Neural cell (in vitro differentiated cells): ENCODE measurements at regions not wholly inside any gene's neighbourhood (a gene's known extent, or its start where the extent isn't known, plus 50 kb on each side); places are given as distances from the start of the nearest gene placed in this dataset.

ENCODE experiments used
- EP300 ChIP-seq: fragments of 450-650 bp; conservative IDR thresholded peaks from 2 replicates; pipeline ENCODE4 v1.6.1; 2014; ENCODE audit warnings: antibody characterized with exemption, mild to moderate bottlenecking, moderate library complexity; ENCODE audit not compliant: poor library complexity, severe bottlenecking
- EZH2 ChIP-seq: fragments of 200-600, 300-800 bp; shearing (Covaris generic), sonication (generic); IDR thresholded peaks from 2 replicates; pipeline ENCODE4 v1.6.1; 2014; ENCODE audit warnings: antibody characterized with exemption, low read length, borderline replicate concordance, mild to moderate bottlenecking; ENCODE audit not compliant: insufficient read depth, poor library complexity, severe bottlenecking
- POLR2AphosphoS5 ChIP-seq: IDR thresholded peaks from 2 replicates; pipeline ENCODE4 v1.6.1; 2012
- TF ChIP-seq, protein P1 (sequence below): IDR thresholded peaks from 2 replicates; pipeline ENCODE4 v1.6.1; 2012; ENCODE audit warnings: borderline replicate concordance
- TF ChIP-seq, protein P2 (sequence below): fragments of 450-650 bp; IDR thresholded peaks from 2 replicates; pipeline ENCODE4 v1.5.1; 2014; ENCODE audit warnings: antibody characterized with exemption, mild to moderate bottlenecking, moderate library complexity; ENCODE audit not compliant: poor library complexity, severe bottlenecking

DNA sequence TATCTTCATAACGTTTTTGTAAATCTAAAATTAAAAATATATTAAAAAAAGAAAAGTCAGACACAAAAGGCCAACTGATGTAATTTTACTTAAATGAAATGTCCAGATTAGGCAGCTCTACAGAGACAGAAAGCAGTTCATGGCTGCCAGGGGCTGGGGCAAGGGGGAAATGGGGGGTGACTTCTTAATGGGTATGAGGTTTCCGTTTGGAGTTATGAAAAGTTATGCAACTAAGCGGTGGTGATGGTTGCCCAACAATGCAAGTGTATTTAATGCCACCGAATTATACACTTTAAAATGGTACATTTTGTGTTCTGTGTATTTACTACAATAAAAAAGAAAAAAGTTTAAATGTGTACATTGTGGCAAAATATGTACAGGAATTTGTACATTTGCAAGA lies 70.2 kb upstream of the TEX51 start:
- TF ChIP-seq, protein P1, sequence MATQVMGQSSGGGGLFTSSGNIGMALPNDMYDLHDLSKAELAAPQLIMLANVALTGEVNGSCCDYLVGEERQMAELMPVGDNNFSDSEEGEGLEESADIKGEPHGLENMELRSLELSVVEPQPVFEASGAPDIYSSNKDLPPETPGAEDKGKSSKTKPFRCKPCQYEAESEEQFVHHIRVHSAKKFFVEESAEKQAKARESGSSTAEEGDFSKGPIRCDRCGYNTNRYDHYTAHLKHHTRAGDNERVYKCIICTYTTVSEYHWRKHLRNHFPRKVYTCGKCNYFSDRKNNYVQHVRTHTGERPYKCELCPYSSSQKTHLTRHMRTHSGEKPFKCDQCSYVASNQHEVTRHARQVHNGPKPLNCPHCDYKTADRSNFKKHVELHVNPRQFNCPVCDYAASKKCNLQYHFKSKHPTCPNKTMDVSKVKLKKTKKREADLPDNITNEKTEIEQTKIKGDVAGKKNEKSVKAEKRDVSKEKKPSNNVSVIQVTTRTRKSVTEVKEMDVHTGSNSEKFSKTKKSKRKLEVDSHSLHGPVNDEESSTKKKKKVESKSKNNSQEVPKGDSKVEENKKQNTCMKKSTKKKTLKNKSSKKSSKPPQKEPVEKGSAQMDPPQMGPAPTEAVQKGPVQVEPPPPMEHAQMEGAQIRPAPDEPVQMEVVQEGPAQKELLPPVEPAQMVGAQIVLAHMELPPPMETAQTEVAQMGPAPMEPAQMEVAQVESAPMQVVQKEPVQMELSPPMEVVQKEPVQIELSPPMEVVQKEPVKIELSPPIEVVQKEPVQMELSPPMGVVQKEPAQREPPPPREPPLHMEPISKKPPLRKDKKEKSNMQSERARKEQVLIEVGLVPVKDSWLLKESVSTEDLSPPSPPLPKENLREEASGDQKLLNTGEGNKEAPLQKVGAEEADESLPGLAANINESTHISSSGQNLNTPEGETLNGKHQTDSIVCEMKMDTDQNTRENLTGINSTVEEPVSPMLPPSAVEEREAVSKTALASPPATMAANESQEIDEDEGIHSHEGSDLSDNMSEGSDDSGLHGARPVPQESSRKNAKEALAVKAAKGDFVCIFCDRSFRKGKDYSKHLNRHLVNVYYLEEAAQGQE: no peak
- TF ChIP-seq POLR2AphosphoS5: no peak
- no peak for TF ChIP-seq EP300
- TF ChIP-seq, protein P2, sequence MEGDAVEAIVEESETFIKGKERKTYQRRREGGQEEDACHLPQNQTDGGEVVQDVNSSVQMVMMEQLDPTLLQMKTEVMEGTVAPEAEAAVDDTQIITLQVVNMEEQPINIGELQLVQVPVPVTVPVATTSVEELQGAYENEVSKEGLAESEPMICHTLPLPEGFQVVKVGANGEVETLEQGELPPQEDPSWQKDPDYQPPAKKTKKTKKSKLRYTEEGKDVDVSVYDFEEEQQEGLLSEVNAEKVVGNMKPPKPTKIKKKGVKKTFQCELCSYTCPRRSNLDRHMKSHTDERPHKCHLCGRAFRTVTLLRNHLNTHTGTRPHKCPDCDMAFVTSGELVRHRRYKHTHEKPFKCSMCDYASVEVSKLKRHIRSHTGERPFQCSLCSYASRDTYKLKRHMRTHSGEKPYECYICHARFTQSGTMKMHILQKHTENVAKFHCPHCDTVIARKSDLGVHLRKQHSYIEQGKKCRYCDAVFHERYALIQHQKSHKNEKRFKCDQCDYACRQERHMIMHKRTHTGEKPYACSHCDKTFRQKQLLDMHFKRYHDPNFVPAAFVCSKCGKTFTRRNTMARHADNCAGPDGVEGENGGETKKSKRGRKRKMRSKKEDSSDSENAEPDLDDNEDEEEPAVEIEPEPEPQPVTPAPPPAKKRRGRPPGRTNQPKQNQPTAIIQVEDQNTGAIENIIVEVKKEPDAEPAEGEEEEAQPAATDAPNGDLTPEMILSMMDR: no peak
- TF ChIP-seq EZH2: no peak
